ENCODE measurements at regions not wholly inside any gene's neighbourhood (a gene's known extent, or its start where the extent isn't known, plus 50 kb on each side); places are given as distances from the start of the nearest gene placed in this dataset.

- DNase-seq (ENCODE audit: extremely low read depth, low read depth): no peak
- TF ChIP-seq CTCF (IDR thresholded peaks at IDR 0.05; ENCODE audit: low read depth, low read length): no peak
Measured at GRCh38 chr10:117788911-117789310, 246.4 kb downstream of the EMX2 start.

- no peak for DNase-seq (ENCODE audit: extremely low read depth, low read depth)
- TF ChIP-seq CTCF (IDR thresholded peaks at IDR 0.05; ENCODE audit: low read depth, low read length): no peak
Measured at GRCh38 chr10:117790179-117790578, 247.6 kb downstream of the EMX2 start.

GRCh38 chr10:117790621-117791020 is 248.1 kb downstream of the EMX2 start:
- TF ChIP-seq CTCF (IDR thresholded peaks at IDR 0.05; ENCODE audit: low read depth, low read length): no peak
- no peak for DNase-seq (ENCODE audit: extremely low read depth, low read depth)

- TF ChIP-seq CTCF (IDR thresholded peaks at IDR 0.05; ENCODE audit: low read depth, low read length): no peak
- no peak for DNase-seq (ENCODE audit: extremely low read depth, low read depth)
Measured at GRCh38 chr10:117792214-117792613, 249.7 kb downstream of the EMX2 start.

GRCh38 chr10:117796130-117796745 is 250.5 kb downstream of the RAB11FIP2 start:
- DNase-seq (ENCODE audit: extremely low read depth, low read depth): no peak
- no peak for TF ChIP-seq CTCF (IDR thresholded peaks at IDR 0.05; ENCODE audit: low read depth, low read length)

GRCh38 chr10:117797296-117797695 is 249.4 kb downstream of the RAB11FIP2 start:
- DNase-seq (ENCODE audit: extremely low read depth, low read depth): no peak
- no peak for TF ChIP-seq CTCF (IDR thresholded peaks at IDR 0.05; ENCODE audit: low read depth, low read length)

- TF ChIP-seq CTCF (IDR thresholded peaks at IDR 0.05; ENCODE audit: low read depth, low read length): no peak
- no peak for DNase-seq (ENCODE audit: extremely low read depth, low read depth)
Measured at GRCh38 chr10:117801691-117802090, 245.1 kb downstream of the RAB11FIP2 start.
